GM21576 (cell line): ENCODE measurements at regions not wholly inside any gene's neighbourhood (a gene's known extent, or its start where the extent isn't known, plus 50 kb on each side); places are given as distances from the start of the nearest gene placed in this dataset.

Source experiments
- ATAC-seq: cut with Tn5 transposase; IDR thresholded peaks from one replicate; pipeline ENCODE4 v1.9.1; 2021; ENCODE audit warnings: mild to moderate bottlenecking, moderate library complexity; ENCODE audit not compliant: unreplicated experiment

DNA sequence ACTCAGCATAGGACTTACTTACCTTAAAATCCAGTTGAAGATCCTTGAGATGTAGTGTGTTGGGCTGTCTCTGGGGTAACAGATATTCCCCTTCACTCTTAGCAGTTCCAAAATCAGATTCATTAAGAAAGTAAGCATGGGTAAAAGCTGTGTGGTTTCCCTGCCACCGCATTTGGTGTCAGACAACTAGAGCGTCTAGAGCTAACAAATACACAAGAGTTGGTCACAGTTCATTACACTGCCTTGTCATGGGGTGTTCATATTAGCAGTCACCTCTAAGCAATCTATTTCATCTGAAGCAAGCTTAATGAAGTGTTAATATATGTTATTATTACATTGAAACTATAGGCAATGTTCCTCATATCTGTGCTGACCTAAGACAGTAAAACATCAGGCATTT lies 342.8 kb downstream of the PPARGC1A start:
- no peak for ATAC-seq

DNA sequence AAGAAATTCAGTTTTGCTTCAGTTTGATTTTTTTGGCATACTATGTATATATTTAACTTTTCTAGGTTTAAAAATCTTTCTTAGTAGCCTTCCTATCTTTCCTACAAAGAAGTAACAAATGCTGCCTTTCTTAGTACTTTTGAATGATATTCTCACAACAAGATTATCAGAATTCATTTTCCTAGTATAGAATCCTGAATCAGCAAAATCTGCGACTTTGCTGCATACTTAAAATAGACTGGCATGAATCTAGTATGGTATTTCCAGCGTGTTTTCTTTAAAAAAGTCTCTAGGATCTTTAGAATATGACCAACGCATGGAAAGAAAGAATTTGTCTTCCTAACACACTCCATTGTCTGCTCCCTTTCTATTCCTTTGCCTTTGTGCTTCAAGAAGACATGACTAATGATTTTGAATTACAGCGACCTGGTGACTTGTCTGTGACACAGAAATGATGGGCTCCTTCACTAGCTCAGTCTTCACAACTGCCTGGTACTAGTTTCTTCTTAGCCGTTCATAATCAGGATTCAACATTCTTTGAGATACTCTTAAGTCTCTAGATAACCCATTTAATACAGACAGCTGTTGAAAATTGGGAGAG lies 349.8 kb downstream of the PPARGC1A start:
- ATAC-seq = no peak

DNA sequence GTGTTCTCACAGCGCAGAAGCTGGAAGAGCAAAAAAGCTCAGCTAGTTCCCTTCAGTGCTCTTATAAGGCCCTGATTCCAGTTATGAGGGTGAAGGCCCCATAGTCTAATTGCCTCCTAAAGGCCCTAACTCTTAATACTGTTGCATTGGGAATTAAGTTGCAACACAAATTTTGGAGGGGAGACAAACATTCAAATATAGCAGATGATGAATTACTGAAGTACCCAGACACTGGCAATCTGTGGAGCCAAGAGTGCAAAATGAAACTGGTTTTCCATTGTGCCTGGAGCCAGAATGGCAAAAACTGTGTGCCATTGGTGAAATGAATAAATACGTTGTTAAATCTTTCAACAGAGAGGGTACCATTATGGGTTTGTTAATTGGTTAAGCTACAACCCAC lies 356.0 kb downstream of the PPARGC1A start:
- no peak for ATAC-seq

DNA sequence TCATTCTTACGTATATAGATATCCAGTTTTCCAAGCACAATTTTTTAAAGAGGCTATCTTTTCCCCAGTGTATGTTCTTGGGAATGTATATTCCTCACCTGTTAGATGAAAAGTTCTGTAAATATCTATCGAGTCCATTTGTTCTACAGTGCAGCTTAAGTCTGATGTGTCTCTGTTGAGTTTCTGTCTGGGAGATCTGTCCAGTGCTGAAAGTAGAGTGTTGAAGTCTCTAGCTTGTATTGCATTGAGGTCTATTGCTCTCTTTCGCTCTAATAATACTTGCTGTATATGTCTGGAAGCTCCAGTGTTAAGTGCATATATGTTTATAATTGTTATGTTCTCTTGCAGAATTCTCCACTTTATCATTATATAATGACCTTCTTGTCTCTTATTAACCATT lies 373.1 kb downstream of the PPARGC1A start:
- no peak for ATAC-seq

DNA sequence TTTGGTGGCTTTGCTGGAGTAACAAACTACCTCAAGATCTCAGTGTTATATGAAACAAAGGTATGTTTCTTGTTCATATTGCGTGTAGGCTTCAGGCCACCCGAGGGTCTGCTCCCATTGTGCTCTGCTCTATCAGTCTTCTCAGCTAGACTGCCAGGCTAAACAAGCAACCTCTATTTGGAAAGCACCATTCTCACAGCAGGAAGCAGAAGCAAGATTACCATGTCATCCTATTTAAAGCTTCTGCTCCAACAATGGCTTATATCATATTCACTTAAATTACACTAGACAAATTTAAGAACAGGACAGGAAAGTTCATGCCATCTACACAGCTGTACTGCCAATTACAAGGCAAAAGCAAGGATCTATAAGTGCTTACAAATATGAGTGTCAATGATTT lies 385.8 kb downstream of the PPARGC1A start:
- no peak for ATAC-seq

DNA sequence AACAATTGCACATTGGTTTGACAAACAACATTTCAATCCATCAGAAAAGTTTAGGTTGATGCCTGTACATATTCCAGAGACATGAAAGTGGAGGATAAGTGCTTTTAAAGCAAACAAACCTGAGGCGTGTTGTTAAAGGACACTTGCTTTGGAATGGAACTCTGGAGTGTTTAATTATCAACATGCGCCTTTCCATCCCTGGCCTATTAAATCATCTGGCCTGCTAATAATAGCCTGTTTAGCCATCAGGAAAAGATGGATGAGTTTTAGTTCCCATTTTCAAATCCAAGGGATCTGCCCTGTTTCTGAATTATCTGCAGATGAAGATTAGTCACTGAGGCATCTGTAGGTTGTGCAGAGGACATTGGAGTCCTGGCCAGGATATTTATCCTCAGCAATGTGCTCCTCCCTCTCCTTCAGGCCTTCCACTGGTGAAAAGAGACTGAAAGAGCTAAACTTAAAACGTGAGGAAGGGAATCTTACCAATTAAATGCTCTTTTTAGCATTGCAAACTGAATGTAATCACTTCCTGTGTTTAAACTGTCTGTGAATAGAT lies 388.9 kb downstream of the PPARGC1A start:
- ATAC-seq = no peak

DNA sequence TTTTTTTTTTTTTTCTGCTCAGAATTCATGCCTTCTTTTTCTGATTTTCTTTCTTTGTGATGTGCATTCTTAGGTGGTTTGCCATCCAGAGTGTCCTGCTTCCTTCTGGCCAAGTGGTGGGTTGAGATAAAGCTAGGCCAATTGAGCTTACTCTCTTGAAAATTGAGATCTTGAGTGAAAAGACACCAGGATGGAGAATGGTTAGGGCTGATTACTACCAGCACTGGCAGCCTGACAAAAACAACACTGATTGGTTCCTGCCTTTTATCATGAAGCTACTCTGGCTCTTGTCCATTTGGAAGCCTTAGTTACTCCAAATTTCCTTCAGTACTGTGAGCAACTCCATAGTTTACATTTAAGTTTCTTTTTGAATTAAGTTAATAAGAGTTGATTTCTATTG lies 404.0 kb downstream of the PPARGC1A start:
- no peak for ATAC-seq

DNA sequence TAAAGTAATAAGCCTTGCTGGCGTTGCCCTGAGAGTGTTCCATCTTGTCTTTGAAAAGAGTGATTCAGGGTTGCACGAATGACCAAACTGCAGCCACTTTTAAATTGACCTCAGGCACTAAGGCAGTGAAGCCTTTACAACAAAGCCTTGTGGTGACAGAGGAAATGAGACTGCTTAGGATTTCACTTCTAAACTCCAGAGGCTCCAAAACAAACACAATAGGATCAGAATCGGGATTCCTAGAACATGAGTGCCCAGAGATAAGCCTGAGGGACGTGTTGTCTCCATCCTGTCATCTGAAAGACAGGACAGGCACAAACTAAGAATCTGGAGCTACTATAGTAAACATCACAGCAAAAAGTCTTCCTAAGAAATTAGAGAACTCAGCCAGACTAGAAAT lies 405.2 kb downstream of the PPARGC1A start:
- no peak for ATAC-seq

DNA sequence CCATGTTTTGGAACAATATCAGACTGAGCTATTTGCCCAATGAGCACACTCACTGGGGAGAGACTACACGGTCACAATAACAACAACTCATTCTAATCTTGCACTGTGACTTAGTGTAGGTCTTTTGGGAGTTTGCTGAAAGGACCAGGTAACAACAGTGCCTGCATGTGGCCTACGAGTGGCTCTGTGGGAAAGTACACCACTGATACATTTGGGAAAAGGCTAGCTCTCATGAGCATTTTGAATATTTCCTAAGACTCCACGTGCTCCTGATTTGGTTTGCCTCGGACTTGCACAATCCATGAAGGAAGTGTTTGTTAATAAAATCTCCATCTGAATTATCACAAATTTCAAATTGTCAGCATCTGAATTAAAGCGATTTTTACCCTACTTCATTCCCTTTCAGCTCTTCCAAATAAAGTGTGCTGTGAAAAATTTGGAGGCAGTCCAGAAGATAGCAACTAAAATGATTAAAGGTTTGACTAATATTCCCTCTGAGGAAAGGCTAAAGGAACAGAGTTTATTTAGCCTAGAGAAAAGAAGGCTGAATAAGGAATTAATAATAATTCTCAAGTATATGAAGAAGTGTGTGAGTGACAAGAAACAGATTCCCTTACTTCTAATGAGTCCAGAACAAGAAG lies 406.4 kb downstream of the PPARGC1A start:
- ATAC-seq = no peak

DNA sequence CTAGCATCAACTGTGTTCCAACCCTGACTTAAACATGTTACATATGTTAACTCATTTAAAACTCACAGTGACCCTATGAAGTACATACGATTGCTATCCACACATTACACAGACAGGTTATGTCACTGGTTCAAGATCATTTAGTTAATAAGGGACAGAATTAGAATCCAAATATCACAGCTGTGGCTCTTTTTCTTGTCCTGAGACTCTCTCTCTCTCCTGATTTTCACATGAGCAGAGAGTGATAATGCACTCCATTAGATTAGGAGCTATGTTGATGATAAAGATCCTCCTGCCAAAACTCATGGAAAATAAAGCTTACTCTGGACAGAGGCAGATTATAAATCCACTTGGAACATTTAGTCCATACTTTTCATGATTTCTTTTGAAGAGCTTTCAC lies 408.3 kb downstream of the PPARGC1A start:
- ATAC-seq = no peak

DNA sequence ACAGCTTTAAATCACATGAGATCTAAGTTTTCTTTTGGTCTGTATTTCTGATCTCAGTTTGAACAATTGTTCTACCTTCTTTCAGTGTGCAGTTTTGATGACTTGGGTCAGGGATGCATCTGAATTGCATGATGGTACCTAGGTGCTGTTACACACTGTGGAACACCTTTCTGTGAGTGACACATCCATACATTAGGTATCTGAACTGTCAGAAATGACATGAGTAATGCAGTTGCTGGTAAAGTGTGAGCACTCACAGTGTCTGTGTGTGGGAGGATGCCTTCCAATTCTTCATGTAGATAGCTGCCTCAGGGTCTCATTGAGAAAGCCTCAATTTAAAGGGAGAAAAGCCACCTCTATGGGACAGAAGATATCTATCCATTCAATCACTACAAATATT lies 411.9 kb downstream of the PPARGC1A start:
- ATAC-seq = no peak

DNA sequence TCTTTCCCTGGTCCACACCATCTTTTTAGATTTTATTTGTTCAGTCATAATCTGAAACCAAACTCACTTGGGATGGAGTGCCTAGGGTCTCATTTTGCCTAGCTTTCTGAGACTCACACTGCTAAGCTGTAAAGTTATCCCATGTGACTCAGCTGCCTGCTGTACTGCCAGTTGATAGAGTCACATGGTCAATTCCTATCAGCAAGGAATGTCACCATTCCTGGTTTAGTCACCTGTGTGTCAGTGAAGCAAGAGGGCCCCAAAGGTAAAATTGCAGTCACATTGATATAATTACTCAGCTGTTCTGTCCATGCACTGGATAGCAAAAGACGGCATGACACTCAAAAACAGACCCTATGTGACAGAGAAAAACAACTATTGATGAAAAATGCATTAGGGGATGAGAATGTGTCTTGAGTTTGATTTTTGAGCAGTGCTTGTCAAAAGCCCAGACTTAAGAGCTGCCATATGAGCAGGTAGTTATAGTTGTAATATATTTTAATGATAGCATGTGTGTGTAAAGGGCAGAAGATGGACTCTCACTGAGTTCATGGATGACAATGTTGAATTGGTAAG lies 413.2 kb downstream of the PPARGC1A start:
- no peak for ATAC-seq

DNA sequence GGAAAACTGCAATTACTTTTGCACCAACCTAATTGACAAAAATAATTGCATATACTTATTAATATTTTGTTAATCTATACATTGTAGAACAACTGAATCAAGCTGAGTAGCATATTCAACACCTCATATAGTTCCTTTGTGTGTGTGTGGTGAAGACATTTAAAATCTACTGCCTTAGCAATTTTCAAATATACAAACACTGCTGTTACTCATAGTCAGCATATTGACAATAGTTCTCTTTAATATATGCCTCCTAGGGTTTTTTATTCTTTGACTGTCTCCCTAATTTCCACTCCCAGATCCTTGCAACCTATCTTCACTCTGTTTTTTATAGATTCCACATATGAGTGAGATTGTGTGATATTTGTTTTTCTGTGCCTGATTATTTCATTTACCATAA lies 426.8 kb downstream of the PPARGC1A start:
- no peak for ATAC-seq

DNA sequence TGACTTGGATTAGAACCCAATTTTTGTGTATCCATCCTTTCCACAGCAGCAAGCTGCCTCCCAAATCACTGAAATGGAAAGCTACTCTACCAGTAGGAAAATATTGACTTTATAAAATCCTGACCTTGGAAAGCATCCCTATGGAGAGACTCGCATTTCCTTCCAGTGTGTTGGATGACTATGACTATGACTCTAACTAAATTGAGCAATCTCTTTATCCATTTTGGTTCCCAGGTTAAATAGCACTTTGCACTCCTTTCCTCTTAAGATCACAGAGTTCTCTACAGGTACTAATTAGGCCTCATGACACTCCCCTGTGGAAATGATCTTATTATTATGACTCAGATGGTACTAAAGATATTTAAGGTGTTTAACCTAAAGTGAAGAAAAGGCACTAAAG lies 431.8 kb downstream of the PPARGC1A start:
- no peak for ATAC-seq

DNA sequence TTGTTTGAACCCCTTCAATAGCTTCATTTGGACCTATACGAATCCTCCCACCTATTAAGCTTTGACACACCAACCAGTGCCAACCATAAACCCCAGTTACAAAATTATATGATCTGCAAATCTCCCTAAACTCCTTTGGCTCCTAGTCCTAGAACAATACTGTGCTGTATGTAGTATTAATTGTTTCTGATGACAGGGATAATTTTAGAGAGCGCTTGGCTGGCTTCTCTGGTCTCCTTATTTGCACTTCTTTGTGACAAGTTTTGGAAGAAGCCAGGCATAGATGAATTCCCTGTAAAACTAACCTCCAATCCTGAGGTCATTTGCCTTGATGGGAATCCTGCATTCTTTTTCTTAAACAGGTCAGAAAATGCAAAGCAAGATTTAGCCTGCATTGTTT lies 433.0 kb downstream of the PPARGC1A start:
- ATAC-seq = no peak

DNA sequence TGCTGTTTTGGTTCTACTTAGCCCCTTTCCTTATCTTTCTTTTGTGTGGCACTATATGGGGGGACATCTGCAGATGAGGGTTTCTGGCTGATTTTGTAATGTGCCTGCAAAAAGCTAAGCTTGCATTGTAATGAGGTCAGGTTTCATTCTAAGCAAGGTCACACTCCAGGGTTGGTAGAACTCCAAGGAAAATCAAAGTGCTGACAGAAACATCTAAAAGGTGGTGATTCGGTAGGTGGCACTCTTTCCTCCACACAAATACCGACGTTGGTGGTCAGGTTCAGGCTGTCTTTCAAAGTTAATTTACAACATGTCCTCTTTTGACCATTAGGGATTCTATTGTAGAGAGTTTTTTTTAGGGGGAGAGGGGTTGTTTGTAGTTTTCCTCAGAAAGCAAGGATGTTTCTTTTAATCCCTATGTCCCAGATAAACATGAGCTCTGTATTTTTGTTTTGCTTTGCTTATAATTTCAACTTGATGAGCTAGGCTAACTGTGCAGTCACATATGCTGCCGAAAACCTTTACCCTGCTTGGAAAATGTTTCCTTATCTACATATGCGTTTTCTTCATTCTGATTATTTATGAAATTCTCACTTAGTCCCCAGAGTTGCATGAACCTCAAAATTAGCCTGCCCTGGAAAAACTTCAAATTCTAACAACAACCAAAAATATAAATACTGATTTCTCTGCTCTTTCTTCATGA lies 434.2 kb downstream of the PPARGC1A start:
- no peak for ATAC-seq

DNA sequence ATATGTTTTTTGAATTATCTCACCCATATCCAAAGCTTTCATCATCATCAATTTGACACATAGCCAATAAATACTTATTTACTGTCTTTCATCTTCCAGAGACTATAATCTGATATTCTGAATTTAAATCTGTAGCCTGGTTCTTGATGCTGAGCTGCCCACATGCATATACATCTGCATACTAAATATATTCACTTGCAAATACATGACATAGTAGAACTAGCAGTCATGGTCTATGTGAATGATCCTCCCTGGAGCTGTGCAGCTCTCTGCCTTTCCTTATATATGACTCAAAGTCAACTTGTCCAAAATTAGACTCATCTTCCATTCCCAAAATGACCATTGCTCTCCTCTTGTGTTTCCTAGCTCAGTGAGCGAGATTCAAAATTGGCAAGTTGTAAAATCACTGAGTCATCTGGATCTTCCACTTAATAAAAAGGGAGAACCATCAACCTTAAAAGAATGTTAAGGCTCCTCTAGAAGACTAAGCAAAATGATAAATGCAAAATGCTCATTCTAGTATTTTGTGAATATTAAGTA lies 448.2 kb downstream of the PPARGC1A start:
- no peak for ATAC-seq

DNA sequence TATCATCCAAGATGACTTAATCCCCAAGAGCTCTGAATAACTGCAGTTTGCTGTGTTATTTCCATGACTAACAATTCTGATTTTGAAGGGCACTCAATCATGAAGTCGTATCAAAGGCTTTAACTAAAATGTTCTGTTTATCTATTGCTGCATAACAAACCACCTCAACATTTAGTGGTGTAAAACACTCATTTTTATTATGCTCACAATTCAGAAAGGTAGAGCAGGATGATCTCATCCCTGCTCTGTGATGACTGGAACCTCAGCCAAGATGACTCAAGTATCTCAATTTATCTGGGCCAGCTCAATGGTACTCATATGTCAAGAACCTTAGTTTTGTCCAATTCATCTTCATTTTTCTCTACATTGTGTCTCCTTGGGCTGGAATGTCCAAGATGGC lies 451.1 kb downstream of the PPARGC1A start:
- ATAC-seq = no peak

DNA sequence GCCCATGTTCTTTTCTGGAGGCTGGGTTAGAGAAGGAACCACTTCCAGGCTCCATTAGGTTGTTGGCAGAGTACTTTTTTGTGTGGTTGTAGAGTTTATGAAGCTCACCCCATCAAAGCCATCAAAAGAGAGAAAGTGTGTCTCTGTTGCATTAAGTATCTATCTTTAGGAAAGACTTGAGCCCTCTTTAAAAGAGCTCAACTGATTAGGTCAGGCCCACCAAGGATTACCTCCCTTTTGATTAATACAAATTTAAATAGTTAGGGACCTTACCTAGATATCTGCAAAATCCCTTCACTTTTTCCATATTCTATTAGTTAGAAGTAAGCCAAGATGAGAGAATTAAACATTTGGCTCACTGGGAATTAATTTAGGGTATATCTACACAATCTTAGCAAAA lies 460.4 kb downstream of the PPARGC1A start:
- no peak for ATAC-seq

DNA sequence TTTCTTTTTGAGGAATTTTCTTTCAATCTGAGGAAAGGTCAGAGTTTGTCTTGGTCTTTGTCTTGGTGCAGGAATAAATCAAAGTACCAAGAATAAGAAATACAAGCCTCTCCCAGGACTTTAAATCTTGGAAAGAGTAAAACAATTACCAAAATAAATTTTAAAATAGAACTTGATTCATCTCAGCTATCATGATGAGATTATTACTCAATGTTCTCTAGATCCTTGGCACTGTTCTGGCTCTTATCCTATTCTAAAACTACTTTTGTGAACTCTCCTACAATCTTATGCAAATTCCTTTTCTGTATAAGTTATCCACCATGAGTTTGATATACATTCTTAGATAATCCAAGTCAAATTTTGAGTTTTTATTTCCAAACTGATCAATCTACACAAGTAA lies 464.3 kb downstream of the PPARGC1A start:
- no peak for ATAC-seq

DNA sequence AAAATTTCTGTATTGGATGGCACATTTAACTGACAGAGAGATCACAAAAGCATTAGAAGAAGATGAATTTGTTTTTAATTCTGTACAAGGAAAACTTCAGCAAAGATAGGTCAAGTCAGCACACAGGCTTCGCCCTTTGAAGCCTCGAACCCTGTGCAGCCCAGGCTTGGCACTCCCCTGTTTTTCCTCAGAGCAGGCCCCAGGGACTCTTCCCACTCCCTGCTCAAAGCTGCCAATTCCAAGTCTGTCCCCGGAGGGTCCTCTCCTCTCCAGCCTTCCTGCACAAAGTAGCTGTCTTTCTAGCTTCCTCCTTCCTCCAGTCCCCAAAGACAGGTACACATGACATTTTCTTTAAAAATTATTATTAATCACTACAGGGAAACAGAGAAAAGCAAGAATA lies 466.3 kb downstream of the PPARGC1A start:
- ATAC-seq = no peak

DNA sequence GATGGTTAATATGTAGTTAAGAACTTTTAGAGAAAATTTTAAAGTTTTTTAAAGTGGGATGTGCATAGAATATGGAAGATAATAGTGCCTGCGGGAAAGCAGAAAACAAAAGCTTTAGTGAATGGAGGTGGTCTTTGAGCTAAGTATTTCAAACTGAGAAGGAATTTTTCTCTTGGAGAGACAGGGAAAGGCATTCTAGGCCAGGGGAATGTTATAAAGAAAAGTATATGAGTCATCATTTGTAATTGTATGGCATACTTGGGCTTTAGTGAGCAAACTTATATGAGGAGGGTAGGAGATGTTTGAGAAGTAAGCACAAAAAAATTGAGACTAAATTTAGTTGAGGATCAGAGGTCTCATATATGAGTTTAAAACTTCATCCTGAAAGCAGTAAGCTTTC lies 467.0 kb downstream of the PPARGC1A start:
- ATAC-seq = no peak
